ENCODE measurements at regions not wholly inside any gene's neighbourhood (a gene's known extent, or its start where the extent isn't known, plus 50 kb on each side); places are given as distances from the start of the nearest gene placed in this dataset.
"Not testable (repeated sequence)": the region's sequence is repeated elsewhere in the genome, so short reads cannot be mapped to it uniquely, and the experiment has no call there.

DNA sequence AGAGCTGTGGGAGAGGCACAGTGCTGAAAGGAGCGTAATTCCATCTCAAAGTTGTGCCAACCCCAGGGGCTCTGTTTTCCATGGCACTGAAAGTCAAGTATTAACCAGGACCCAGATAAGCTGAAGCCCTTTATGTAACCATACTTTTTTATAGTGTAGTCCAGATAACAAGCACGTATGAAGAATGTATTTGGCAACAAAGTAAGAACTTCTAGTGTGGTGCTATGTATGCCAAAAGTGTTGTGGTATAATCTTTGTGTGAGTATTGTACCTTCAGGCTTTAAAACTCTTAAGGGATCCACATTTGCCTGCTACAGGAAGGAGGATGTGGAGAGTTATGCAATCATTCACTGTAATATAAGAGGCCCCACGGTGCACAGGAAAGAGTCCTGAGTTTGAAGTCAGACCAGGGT is 129.4 kb downstream of the IBTK start:
- no peak for DNase-seq

DNA sequence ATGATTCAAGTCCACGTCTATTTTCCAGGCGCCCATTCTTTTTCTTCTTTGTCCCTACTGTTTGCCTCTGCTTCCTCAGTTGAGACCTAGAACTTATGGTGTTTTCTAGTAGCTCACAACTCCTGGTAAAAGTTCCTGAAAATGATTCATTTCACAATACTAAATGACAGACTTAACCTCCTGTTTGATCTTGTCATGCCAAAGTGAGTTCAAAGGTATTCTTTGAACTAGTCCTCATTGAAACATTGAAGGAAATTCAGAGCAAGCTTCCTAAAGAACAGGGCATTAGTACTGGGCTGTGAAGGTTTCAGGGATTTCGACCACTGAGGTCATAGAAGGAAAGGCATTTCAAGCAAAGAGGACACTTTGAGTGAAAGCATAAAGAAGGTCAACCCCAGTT is 132.8 kb downstream of the IBTK start:
- no peak for DNase-seq

DNA sequence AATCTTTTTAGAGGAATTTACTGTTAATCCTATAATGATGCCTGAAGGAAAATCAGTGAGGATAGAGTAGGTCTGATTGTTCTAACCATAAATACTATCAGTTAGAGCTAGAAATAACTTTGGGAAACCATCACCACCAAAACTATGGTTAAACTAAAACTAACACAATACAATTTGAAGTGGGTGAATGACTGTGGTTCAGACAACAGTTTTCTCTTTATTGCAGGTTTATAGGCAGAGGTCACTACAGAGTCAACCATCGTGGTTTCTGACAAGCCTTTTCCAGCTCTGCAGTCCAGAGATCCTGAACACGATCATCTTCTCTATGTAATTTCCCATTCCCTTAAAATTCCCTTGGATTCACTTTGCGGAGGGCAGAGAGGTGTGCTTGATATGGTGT is 134.3 kb downstream of the IBTK start:
- no peak for DNase-seq

DNA sequence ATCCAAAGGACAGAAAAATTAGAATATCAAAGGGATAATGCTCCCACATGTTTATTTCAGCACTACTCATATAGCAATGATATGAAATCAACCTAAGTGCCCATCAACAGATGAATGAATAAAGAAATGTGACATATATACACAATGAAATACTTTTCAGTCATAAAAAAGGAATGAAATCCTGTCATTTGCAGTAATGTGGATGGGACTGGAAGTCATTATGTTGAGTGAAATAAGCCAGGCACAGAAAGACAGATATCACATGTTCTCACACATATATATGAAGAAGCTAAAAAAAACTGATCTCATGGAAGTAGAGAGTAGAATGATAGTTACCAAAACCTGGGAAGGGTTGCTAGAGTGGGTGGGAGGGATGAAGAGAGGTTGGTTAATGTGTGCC is 135.7 kb downstream of the IBTK start:
- DNase-seq = no peak

DNA sequence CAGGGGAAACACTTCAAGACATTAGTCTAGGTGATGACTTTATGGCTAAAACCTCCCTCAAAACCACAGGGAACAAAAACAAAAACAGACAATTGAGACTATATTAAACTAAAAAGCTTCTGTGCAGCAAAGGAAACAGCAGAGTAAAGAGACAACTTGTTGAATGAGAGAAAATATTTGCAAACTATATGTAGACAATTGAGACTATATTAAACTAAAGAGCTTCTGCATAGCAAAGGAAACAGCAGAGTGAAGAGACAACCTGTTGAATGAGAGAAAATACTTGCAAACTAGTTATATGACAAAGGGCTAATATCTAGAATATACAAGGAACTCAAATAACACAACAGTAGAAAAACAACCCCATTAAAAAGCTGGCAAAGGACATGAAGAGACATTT is 136.4 kb downstream of the IBTK start:
- DNase-seq = no peak

DNA sequence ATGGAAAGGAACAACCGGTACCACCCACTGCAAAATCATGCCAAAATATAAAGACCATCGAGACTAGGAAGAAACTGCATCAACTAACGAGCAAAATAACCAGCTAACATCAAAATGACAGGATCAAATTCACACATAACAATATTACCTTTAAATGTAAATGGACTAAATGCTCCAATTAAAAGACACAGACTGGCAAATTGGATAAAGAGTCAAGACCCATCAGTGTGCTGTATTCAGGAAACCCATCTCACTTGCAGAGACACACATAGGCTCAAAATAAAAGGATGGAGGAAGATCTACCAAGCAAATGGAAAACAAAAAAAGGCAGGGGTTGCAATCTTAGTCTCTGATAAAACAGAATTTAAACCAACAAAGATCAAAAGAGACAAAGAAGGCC is 144.4 kb downstream of the IBTK start:
- not testable (repeated sequence) for DNase-seq

DNA sequence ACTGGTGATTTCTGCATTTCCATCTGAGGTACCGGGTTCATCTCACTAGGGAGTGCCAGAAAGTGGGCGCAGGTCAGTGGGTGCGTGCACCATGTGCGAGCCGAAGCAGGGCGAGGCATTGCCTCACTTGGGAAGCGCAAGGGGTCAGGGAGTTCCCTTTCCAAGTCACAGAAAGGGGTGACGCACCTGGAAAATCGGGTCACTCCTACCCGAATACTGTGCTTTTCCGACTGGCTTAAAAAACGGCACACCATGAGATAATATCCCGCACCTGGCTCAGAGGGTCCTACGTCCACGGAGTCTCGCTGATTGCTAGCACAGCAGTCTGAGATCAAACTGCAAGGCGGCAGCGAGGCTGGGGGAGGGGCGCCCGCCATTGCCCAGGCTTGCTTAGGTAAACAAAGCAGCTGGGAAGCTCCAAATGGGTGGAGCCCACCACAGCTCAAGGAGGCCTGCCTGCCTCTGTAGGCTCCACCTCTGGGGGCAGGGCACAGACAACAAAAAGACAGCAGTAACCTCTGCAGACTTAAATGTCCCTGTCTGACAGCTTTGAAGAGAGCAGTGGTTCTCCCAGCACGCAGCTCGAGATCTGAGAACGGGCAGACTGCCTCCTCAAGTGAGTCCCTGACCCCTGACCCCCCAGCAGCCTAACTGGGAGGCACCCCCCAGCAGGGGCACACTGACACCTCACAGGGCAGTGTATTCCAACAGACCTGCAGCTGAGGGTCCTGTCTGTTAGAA is 146.0 kb downstream of the IBTK start:
- DNase-seq = not testable (repeated sequence)

DNA sequence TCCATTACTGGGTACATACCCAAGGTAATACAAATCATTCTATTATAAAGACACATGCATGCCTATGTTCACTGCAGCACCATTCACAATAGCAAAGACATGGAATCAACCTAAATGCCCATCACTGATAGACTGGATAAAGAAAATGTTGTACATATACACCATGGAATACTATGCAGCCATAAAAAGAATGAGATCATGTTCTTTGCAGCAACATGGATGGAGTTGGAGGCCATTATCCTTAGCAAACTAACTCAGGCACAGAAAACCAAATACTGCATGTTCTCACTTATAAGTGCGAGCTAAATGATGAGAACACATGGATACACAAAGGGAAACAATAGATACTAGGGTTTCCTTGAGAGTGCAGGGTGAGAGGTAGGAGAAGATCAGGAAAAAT is 146.8 kb downstream of the IBTK start:
- DNase-seq = not testable (repeated sequence)

DNA sequence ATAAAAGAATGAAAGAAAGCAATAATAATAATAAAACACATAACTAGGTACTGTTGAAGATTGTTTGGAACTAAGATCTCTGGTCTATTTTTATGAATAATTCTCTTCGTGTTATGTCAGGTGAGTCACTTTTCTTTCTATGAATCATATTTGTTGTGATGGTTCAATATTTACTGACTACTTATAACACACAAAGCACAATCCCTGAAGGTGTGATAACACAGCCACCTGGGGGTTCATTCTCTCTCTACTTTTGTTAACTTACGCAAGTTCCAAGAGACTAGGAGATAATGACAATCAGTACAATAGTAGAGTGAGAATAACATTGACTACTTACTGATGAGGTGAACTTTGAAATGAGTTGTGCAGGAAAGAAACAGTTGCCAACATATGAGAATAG is 149.9 kb downstream of the IBTK start:
- DNase-seq = peak; percentile 14

DNA sequence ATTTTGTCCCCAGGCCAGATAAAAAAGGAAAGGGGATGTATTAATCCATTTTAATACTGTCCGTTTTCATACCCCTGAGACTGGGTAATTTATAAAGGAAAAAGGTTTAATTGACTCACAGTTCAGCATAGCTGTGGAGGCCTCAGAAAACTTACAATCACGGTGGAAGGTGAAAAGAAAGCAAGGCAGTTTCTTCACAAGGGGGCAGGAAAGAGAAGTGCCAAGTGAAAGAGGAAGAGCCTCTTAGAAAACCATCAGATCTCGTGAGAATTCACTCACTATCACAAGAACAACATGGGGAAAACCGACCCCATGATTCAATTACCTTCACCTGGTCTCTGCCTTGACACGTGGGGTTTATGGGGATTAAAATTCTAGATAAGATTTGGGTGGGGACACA is 152.5 kb downstream of the IBTK start:
- DNase-seq = no peak

DNA sequence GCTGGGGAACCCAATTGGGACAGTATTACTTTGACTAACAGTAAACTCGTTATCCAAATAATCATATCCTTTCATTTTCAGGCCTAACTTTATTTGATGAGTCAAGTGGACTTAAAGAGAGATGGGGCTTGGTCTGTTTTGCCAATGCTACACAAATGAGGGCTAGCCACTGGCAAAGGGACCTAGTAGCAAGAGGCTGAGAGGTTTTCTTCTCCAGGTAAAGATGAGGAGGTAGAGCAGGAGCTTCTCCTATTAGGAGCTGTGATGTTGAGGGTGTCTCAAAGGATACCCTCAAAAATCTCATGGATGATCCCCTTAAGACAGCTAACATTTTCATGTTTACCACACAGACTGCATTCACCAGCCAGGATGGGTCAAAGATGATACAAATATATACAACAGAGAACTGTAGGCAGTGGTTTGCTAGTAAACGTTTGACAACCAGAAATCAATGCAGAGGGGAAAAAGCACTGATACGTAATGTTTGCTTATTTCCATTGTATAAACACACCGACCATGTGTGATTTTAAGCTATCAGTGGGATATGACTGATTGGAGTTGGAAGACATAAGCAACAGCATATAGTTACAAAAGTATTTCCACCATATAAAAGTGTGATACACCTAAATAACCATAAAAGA is 153.3 kb downstream of the IBTK start:
- DNase-seq = no peak

DNA sequence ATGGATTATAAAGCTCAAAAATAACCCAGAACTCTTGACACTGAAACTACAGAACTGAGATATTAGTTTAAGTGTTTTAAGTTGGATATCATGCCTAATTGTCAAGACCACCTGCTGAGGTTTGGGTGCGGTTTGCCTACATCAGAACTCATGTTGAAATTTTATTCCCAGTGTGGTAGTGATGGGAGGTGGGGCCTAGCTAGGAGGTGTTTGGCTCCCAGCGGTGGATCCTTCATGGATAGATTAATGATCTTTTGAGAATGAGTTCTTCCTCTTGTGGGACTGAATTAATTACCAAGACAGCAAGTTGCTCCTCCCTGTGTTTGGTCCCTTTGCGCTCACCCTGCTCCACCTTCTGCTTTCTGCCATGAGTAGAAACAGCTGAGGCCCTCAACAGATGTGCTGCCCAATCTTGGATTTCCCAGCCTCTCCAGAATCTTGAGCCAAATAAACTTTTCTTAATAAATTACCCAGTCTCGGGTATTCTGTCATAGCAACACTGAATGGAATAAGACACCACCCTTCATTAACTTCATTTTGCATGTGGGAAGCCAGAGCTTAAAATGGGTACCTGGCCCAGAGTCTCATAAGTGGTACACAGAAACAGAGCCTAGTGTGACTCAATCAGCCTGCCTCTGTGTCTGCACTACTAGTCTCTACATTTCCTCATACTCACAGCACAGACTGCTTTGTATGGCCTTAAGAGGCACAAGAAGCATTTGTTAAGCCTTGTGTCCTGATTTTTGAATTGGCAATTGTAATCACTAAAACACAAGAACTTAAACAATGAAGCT is 158.4 kb downstream of the IBTK start:
- no peak for DNase-seq

DNA sequence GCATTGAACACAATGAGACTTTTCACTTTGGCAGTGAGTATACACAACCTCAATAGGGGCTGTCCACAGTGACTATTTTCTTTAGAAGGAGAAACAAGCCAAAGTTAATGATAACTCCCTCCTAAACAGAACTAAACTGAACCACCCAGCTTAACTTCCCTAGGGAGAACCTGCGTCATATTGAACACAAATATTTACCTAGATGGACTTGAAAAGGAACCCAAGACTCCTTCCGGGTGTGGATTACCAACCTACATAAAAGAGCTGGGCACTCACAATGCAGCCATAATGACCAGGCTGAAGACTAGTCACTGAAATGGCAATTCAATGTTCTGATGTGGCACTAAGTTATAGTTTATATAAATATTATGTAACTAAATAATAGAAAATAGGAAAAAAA is 160.6 kb downstream of the IBTK start:
- no peak for DNase-seq

DNA sequence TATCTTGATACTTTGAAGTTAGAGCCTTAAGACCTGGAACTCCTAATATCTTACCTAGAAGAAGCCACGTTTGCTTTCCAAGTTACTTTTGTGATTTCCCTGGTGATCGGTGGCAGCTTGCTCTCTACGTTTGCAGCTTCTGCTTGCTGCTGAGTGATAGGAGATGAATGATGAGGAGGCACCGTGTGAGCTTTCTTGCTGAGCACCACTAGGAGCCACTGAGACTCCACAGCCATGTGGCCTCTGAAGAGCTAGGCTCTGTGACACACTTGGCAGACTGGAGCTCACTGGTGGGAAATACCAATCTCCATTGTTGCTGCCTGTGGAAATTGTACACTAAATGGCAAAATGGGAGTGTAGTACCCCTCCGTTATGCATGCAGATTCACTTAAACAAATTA is 161.8 kb downstream of the IBTK start:
- DNase-seq = no peak

DNA sequence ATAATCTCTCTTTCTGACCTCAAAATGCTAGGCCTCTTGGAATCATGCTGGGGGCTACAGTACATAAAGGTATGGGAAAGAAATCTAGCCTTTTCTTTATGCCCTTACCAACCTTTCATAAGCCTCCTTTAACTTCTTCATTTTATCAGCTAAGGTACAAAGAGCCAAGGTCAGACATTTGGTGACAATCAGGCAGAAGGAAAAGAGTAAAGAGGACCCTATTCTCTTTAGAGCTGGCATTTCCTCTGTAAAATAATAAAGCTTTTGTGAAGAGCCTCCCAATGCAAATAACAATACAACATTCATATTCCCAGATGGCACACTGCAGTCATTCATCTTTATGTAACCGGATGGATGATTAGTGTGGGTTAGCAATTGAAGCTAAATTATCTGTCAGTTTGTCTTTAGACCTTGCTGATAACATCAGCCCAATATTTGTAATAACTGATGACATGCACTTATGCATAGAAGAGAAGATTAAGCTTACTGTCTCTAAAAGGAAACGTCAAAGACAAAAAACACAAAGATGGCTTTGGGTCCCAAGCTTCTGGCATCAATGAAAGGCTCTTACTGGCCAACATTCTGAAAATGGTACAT is 163.1 kb downstream of the IBTK start:
- peak; percentile 47 for DNase-seq

DNA sequence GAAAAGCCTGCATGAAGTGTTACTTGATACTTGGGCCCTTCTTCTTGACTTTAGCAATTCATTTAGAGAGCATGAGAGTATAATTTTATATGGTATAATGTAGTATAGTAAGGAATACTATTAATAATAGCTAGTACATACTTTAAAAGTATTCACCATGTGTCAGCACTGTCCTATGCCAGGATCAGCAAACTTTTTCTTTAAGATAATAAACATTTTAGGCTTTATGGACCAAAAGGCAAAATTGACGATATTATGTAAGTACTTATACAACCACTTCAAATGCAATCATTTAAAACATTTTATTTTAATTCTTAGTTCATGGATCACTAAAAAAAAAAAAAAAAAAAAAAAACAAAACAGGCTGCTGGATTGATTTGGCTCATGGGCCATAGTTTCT is 163.9 kb downstream of the IBTK start:
- no peak for DNase-seq

DNA sequence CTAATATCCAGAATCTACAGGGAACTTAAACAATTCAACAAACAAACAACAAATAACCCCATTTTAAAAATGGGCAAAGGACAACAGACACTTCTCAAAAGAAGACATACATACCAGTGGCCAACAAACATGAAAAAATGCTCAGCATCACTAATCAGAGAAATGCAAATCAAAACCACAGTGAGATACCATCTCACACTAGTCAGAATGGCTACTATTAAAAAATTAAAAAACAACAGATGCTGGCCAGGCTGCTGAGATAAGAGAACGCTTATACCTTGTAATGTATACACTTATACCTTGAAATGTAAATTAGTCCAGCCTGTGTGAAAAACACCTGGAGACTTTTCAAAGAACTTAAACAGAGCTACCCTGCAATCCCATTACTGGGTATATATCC is 166.8 kb downstream of the IBTK start:
- no peak for DNase-seq

DNA sequence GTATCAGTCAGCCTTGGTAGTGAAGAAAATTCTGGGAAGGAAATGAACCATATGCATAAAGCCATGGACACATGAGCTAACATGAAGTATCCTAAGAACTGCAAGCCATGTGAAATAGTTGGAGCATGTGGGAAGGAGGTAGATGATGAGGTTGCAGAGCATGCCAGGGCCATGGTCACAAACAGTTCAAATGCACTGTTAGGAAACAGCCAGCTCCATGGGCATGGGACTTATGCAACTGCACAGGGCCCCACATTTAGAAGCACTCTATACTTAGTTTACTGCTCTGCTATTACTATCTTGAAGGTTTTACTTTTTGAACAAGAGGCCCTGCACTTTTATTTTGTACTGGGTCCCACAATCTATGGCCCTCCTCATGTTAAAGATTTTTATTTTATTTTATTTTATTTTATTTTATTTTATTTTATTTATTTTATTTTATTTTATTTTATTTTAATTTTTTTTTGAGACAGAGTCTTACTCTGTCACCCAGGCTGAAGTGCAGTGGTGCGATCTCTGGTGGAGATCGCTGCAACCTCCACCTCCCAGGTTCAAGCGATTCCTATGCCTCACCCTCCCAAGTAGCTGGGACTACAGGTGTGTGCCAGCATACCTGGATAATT is 169.1 kb downstream of the IBTK start:
- DNase-seq = no peak

DNA sequence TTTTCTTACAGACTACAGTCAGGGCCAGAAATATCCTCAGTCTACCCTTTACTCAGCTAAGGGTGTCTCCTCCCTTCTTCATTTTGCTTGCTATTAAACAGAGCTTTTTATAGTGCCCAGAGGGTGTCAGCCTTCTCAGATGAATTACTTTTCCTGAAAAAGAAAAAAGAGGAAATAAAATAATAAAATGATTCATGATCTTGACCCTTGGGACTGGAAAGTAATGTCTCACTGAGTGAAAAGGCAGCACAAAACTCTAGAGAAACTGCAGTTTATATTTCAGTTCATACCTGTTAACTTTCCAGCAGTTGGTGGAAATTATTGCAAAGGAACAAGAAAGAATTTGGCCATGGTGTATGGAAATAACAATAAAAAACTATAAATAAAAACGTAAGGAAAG is 170.6 kb downstream of the IBTK start:
- no peak for DNase-seq

DNA sequence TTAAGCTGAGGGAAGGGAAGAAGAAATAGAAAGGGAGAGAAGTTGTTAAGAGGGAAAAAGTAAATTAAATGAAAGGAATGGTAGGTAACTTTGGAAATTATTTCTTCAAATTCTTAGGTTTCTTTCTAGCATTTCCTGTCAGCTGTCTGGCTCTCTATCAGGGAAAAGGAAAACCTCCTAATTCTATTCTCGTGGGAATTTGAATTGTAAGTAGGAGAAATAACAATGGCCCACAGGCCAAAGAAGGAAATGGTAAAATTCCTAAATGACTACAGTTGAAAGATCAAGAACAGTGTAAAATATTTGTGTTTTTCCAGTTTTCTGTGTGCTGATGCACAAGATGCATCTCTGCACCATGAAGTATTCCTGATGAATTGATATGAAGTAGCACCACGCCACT is 173.0 kb downstream of the IBTK start:
- DNase-seq = no peak

DNA sequence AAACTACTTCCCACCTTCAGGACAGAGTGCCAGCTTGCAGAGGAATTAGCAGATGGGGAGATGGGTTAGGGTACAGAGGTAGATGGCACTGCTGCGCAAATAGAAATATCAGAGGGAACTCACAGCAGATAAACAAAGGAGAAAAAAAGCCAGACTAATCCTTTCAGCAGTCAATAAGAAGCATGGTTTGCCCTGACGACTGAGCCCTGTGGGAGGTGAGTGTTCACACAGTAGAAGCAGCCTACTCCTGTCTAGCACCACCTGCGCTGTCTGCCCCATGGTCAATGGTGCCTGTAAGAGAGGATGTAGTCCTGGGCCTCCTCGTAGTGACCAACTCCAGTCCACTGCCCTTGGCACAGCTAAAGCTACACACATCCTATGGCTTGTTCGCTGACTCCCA is 174.1 kb downstream of the IBTK start:
- DNase-seq = peak; percentile 30

DNA sequence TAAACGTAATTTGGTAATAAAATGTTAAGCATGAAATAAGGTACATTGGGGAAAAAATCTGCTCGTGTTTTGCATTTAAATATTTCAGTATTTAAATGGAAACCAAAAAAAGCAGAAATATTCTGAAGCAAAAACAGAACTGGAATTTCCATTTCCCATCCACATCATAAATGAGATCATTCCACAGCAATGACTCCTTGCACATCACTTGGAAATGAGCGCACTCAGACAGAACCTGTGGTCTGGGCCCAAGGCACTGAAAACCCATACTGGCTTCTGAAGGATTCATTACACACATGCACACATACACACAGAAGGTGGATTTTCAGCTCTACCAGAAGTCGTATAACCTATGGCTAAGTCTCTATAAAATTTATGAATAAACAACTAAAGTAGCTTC is 174.8 kb downstream of the IBTK start:
- no peak for DNase-seq

DNA sequence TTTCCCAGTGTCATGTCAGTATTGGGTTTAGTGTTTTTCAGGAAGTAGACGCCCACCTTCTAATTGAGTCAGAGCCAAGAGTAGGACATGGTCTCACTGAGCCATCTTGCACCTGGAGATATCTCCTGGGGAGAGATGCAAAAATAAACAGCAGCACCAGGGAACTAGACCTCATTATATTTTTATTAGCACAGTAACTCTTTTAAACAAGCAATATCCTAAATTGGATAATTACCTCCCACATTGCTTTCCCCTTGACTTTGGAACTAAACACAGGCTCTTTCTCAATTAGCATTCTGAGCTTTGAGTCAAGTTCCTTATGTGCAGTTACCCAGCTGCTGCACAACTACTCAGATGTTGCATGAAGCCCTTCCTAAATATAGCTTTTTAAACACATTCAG is 175.4 kb downstream of the IBTK start:
- peak; percentile 78 for DNase-seq
